ENCODE measurements at regions not wholly inside any gene's neighbourhood (a gene's known extent, or its start where the extent isn't known, plus 50 kb on each side); places are given as distances from the start of the nearest gene placed in this dataset.

DNA sequence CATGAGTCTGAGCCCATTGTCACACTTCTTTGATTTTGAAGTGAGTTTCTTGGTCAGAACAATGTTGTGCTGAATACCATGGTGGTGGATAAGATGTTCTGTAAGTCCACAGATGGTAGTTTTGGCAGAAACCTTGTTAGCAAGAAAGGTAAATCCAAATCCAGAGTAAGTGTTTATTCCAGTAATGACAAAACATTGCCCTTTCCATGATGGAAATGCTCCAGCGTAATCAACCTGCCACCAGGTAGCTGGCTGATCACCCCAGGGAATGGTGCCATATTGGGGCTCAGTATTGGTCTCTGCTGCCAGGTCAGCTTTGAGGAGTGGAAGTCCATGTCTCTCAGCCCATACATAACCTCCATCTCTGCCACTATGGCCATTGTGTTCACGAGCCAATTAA lies 54.7 kb upstream of the DAPK1 start:
- TF ChIP-seq SP1 (IDR thresholded peaks at IDR 0.05; ENCODE audit: low read depth) (no peak), REST (IDR thresholded peaks at IDR 0.05; ENCODE audit: low read depth) (no peak), SRF (IDR thresholded peaks at IDR 0.05; ENCODE audit: low read depth) (no peak), CTCF (IDR thresholded peaks at IDR 0.05 in 2 of 3, conservative IDR thresholded peaks at IDR 0.05 in 1 of 3; ENCODE audit: borderline replicate concordance in 1 of 3, insufficient read depth in 1 of 3, low read depth in 2 of 3, low read length in 2 of 3) (no peak), ZNF274 (IDR thresholded peaks at IDR 0.05; ENCODE audit: low read depth, low read length) (no peak), RAD21 (IDR thresholded peaks at IDR 0.05; ENCODE audit: low read depth) (no peak), ELF1 (IDR thresholded peaks at IDR 0.05; ENCODE audit: borderline replicate concordance, low read depth) (no peak), EZH2 (IDR thresholded peaks at IDR 0.05) (no peak), POLR2AphosphoS5 (IDR thresholded peaks at IDR 0.05; ENCODE audit: low read depth, low read length) (no peak), JUND (IDR thresholded peaks at IDR 0.05) (no peak), CEBPB (IDR thresholded peaks at IDR 0.05; ENCODE audit: low read depth) (no peak), CBX3 (IDR thresholded peaks at IDR 0.05; ENCODE audit: low read depth) (no peak)

Measured in HCT116 (cell line).